GDM1 (cell line): ENCODE measurements at regions not wholly inside any gene's neighbourhood (a gene's known extent, or its start where the extent isn't known, plus 50 kb on each side); places are given as distances from the start of the nearest gene placed in this dataset.
"Not testable (repeated sequence)": the region's sequence is repeated elsewhere in the genome, so short reads cannot be mapped to it uniquely, and the experiment has no call there.

Experiments used
- DNase-seq: peaks from one replicate; lab custom pipeline; 2025; lab: John Stamatoyannopoulos, UW

DNA sequence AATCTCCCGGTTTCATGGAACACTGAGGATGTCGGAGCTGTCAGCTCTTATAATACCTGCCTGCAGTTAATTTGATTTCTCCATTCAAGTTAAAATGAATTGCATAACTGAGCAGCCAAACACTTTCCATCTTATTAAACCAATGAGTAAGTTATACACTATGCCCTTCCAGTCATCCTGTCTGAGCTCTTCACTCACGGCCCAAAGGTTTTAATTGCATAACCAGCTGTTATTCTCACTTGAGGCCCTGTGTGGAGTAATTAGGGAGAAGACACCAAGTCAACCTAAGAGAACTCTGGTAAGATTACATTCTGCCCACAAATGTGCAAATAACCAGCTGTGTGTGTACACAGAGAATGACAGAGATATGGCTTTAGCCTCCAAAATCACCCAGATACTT, 303.5 kb downstream of the TBC1D4 start:
- no peak for DNase-seq

DNA sequence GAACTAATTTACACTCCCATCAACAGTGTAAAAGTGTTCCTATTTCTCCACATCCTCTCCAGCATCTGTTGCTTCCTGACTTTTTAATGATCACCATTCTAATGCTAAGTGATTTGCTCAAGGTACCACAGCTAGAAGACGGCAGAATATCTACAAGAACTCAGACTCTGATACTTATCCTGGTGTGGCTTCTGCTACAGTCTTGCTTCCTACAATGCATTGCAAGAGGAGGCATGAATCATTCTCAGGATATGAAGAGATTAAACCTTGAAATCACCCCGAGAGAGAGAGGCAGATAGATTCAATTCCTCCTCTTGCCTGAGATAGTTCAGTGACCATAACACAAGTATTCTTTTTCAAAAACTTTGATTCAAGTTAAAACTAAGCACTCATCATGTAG, 306.4 kb downstream of the TBC1D4 start:
- DNase-seq: no peak

DNA sequence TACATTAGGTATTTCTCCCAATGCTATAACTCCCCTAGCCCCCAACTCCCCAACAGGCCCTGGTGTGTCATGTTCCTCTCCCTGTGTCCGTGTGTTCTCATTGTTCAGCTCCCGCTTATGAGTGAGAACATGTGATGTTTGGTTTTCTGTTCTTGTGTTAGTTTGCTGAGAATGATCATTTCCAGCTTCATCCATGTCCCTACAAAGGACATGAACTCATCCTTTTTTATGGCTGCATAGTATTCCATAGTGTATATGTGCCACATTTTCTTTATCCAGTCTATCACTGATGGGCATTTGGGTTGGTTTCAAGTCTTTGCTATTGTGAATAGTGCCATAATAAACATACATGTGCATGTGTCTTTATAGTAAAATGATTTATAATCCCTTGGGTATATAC, 306.9 kb downstream of the TBC1D4 start:
- not testable (repeated sequence) for DNase-seq

DNA sequence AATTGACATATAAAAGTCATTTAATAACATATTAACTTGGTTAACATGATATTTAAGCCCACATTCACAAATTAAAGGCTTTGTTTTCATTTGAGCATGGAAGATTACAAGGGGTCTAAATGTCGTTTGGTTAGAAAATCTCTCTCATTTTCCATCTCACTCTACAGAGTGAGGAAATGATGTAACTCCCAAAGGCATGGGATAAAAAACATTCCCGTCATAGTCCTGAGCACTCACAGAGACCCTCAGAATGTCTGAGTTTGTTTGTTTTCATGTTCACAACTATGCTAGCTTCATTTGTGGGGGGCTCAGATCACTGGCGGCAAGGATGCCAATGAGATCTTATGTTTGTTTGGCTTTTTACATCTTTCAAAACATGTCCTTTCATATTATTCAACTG, 307.5 kb downstream of the TBC1D4 start:
- no peak for DNase-seq

DNA sequence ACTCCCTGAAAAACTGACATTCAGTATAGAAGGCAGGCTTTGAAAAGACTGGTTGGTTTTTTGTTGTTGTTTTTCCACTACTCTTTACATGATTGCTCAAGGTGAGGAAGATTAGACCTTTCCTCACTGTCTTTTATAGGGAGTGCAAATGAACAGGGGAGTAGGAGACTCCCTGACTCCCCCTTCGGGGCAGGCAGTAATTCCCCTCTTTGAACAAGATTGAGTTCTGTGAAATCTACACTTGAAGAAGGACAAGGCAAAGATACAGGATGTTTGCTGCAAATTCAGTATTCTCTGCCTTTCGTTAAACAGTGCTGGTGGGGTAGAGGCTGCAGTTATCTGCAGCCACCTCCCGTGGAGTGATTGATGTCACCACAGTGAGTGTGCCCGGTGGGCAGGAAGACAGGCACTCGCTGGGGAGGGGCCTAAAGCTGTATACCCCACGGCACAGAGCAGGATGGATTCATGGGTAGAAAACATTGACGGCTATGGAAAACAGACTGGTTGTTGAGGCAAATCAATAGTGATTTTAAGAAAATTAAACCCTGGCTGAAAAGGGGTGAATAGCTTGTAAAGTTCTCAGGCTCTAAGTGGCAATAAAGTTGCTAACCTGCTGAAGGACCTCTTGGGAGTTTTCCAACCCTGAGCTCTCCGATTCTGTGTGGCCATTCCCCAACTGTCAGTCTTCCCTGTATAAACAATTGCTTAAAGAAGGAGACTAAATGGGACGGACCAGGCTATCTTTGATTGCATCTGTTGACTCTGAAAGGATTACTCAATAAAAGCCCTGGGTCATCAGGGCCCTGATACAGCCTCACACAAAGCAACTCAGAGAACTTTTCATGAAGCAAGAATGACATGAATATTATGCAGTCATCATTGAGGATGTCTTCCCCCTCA, 308.3 kb downstream of the TBC1D4 start:
- no peak for DNase-seq

DNA sequence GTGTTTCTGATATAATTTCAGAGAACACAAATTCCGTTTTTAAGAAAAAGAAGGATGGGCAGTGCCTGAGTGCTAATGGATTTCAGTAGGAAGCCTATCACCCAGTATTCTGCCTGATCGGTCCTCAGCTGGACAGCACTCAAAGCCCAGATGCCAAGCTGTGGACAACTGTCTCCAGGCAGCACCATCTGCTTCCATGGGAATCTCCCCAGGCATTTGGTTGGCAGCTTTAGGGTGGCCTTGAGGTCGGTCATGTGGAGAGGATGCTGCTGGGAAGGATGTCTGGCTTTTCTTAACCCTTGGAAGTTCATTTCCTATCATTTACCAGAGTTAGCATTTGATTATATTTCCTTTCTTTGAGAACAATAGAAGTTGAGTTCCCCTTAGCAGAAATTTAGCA, 311.7 kb downstream of the TBC1D4 start:
- no peak for DNase-seq

DNA sequence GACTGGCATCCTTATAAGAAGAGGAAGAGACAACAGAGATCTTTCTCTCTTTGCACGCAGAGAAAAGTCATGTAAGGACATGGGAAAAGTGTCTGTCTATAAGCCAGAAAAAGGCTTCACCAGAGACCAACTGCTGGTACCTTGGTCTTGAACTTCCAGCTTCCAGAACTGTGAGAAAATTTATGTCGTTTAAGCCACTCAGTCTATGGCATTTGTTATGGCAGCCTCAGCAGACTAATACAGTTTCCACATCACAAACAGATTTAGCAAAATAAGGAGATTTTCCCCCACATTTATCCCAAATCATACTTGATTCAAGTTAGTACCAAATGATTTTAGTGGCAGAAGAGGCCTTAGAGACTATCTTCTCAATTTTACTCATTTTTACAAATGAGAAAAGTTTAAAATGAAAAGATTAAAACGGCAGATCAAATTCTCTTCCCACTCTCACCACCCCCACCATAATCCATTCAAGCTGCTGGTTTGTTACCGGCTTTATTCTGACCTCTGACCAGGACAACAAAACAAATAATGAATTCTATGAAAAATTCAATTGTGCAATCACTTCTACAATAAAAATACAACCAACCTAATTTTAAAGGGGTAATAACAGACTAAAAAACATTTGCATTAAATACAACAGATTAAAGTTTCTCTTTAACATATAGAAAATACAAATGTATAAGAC, 316.3 kb downstream of the TBC1D4 start:
- DNase-seq: no peak

DNA sequence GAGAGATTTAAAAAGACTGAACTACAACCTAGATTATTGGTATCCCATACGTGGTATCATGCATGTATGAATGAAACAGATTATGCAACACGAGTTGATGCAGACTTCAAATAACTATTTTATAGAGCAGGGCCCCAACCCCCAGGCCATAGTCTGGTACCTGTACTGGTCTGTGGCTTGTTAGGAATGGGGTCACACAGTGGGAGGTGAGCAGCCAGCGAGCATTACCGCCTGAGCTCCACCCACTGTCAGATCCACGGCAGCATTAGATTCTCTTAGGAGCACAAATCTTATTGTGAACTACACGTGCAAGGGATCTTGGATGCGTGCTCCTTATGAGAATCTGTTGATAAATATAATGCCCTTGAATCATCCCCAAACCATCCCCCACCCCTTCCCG, 320.2 kb downstream of the TBC1D4 start:
- DNase-seq: no peak

DNA sequence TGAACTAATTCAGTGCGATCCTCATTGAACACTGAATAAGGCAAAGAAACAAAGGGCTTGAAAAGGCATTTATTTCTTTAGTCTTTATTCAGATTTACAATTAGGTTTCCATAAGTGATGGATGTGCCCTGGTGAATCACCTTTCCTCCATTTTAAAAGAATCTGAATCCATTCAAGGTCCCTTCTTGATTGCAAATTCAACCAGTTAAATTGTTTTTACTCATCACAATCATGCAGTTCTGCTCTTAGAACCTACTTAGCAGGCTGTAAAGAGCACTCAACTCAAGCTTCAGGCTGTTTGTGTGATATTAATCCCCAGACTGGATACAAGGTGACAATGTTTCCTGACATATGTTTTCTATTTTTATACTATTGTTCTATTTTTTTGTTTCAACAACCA, 321.0 kb downstream of the TBC1D4 start:
- DNase-seq: no peak

DNA sequence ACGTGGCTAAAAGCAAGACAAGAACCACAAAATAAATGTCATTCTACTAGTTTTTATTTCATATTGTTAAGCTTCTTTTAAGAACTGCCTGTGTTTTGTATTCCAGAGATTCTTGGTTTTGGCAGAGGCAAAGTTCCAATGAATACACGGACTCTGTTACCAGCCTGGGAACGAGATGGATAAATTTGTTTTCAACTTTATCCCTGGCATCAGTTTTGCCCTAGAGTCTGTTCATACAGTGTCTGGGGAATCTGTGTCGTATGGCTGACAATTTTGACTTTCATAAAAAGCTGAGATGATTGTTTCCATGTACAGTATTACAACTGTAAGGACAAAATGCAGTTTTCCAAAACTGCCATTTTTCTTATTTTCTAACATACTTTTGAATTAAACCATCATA, 327.6 kb downstream of the TBC1D4 start:
- DNase-seq: no peak

DNA sequence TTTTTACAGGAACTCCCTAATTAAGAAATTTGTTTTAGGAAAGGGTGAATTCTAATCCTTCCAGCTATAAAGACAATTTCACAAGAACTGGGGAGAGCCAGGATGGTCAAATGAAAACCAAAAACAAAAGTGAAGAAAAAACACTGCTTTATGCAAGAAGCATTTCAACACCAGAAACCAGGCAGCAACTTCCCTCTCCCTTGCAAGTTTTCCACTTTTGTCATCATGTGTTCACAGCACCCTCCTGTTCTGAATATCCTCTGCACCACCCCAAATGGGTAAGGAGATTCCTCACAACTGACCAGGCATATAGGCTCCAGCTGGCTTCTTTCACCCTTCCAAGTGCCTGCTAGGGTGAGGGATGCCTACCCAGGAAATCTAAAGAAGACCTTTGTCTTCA, 328.1 kb downstream of the TBC1D4 start:
- no peak for DNase-seq

DNA sequence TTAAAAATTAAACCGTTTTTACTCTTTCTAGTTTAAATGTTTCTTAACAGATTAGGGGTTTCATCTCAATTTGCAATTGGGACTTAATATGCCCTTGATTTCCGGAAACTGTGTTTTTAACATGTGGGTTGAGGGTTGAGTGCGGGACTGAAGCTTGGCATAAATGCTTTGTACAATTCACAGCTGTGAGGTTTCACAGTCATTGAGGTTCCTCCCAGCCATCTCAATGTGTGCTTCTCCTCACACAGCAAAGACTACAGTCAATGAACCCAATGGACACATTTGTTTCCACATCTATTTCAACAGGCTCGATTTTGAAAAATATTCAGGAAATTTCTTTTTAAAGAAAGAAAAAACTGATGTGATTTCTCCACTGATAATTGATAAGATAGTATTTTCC, 328.6 kb downstream of the TBC1D4 start:
- DNase-seq: no peak

DNA sequence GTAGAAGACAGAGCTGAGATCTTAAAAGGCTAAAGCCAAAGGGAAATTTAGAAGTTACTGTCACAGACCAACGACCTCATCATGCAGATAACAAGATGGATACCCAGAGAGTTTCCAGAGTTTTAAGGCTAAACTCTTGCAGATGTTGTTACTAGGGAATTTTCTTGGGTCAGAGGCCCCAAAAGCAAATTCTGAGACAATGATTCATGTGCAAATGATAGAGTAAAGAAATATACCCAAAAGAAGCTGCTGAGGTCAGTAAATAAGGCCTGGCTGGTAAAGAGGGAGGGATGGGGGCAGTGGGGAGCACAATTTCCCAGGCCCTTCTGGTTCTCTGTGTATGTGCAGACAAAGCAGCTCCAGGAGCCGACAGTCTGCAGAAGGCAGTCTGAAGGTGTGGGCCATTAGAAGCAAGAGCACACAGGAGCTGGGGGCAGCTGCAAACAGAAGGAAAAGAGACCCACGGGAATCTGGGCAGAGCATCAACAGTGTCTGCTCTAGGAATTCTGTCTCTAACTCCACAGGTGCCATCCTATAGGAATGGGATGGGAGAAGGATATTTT, 330.8 kb downstream of the TBC1D4 start:
- no peak for DNase-seq

DNA sequence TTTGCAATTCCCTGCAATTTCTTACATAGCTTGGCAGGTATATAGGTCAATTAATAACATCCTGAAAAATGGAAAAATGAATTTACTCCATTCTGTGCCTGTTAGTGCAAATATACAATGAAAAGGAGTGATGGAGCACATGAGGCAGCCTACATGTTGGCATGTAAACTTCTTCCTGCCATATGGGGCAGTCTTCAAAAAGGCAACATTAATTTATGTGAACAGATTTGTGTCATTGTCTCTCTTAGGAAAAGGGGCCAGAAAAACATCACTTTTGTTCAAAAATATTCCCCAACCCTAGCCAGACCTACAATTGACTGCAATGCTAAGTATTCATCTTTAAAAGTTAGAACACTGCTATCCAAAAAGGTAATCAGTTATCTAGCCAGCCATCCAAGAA, 332.2 kb downstream of the TBC1D4 start:
- DNase-seq: no peak

DNA sequence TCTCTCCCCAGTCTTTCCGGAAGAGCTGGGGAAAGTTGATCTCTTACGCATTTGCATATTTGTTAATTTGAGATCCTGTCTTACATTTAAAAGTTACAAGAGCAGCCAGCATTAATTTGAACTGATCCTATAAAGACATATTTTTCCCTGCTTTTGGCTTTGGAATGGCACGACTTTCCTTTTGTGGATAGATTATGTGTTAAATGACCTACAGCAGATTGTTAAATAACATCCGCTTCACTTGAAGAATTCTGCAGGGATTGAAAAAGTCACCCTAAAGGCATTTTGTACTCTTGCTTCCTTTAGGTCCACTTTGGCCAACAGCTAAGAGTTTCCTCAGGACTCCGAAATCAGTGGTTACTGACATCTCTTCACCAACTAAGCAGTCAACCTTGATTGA, 334.0 kb downstream of the TBC1D4 start:
- DNase-seq: no peak

DNA sequence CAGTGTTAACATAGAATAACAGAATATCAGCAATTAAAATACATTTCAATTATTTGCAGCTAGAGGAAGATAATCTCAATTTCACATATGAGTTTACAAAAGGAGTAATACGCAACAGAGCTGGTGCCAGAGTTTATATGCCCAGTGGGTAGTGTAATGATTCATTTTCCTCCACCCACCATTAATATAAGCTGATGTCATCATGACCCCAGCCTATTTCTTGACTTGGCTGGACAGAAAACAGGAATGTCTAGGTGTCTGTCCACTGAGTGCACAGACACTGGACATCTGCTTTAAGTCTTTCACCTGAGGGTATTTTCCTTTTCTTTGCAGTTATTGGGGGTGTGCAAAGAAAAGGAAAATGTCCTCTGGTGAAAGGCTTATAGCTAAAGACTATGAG, 335.5 kb downstream of the TBC1D4 start:
- DNase-seq: no peak

DNA sequence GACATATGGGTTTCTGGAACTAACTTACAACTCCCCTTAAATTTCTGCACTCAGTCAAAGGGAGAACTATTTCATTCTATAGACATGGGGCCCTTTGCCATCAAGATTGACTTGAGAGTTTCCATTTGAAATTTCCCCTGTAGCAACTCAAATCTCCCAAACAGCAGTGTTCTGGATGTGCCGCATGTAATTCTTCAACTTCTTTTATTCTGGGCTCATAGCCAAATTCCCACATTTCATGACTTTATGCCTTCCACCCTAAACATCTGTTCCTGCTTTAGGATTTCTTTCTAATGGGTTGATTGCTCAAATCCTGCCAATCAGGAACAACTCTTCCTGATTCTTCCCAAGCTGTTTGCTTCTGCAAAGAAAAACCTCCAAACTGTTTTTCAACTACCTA, 336.0 kb downstream of the TBC1D4 start:
- DNase-seq: no peak

DNA sequence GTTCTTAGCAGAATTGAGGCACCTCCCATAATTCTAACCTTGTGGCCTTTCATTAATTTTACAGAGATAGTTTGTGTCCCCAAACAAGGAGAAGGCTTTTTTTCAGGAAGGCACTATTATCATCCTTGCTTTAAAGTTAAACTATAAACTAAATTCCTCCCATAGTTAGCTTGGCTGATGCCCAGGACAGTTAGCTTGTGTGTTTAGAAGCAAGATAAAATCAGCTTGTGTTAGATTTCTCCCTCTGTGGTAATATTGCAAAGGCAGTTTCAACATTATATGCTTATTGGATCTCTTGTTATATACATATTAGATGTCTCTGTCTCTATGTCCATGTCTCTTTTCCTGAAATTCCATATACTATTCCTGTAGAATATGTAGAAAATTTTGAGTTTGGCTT, 342.7 kb downstream of the TBC1D4 start:
- no peak for DNase-seq

DNA sequence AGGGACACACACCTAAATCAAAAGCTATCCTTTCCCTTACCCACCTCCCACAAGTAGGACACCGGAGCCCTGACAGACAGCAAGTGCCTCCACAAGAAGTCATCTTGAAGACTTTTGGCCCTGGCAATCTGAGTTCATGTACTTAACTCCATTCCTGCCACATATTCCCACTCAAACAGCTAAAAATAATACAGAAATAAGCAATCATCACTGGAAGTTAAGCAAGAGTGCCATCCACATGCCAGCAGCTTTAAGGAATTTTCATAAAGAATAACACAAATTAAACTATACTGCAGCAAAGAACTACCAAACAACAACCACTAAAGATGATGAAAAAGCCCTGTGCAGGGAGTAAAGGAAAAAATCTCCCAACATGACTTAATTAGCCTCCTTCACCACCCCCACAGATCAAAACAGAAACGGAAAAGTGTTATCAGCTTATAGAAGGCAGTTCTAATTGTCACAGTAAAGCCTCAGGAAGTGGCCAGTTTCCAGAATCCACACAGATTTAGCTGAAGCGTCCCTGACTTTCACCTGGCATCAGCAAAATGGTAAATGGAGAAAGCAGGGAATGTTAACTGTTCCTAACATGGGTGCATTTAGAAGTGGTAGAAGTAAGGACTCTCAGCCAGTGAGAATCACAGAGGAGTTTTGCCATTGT, 343.9 kb downstream of the TBC1D4 start:
- no peak for DNase-seq

DNA sequence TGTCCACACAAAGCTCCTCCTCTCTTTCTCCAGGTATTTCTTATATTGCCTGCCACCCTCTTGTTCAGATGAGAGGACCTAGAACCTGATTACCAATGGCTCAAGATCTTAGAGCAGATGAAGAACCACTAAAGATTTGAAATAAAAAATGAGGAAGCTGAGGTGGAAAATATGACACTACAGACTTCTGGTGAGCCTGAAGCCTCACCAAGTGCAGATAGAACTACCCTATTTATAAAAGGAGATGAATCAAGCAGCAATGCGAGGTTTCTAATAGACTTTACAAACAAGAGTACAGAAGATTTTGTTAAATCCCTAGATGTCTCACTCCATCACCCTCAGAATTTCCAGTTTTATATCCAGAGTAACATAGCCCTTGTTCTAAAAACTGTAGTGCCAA, 345.8 kb downstream of the TBC1D4 start:
- DNase-seq: no peak

DNA sequence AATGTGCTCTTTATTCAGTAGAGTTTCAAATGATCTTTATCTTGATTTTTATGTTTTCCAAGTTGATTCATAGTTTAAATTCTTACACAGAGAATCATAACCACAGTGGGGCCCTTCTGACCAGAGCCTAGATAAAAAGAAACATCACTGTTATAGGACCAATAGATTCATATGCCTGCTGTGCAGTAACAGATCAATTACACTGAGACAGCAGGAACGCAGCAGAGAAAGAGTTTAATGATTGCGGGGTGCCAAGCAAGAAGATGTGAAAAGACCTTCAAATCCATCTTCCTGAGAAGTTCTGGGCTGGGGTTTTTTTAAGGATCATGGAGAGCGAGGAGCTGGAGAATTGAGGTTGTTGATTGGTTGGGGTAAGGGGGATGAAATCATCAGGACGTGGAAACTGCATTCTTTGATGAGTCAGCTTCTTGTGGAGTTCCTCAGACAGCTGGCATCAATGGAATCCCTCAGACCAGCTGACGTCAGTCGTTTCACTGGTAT, 346.6 kb downstream of the TBC1D4 start:
- DNase-seq: no peak
